COLO668 (cell line): ENCODE measurements at regions not wholly inside any gene's neighbourhood (a gene's known extent, or its start where the extent isn't known, plus 50 kb on each side); places are given as distances from the start of the nearest gene placed in this dataset.
A peak's percentile ranks its signal among the peaks of the same experiment; 100 is the strongest.

Experiments used
- DNase-seq: peaks from one replicate; lab custom pipeline; 2025; ENCODE audit not compliant: unreplicated experiment; lab: John Stamatoyannopoulos, UW

DNA sequence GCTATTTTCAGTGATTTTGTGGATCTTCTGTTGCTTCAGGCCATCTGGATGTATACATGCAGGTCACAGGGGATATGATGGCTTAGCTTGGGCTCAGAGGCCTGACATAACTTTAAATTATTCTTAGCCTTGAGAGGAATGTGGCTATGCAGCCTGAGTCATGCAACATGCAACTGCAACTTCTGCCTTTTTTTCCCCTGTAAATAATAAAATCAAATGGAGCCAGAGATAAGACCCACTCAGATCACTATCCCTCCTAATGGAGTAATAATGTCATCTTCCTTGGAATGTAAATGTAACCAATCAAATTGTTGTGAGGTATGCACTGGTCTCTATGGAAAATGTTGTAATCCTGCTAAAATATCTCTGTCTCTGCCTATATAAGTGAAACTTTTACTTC, 54.9 kb downstream of the MAGEB17 start:
- DNase-seq, result no peak

DNA sequence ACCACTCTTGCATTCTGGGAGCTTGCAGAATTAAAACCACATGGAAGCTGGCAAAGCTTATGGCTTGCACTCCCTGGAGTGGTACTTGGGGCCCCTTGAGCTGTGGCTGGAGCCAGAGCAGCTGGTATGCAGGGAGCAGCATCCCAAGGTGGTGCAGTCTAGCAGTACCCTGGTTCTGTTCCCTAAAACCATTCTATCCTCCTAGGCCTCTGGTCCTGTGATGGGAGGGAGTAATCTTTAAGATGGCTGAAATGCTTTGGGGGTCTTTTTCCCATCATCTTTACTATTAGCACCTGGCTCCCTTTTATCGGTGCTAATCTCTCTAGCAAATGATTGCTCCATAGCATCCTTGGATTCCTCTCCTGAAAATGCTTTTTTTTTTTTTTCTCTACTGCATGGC, 56.1 kb downstream of the MAGEB17 start:
- no peak for DNase-seq

DNA sequence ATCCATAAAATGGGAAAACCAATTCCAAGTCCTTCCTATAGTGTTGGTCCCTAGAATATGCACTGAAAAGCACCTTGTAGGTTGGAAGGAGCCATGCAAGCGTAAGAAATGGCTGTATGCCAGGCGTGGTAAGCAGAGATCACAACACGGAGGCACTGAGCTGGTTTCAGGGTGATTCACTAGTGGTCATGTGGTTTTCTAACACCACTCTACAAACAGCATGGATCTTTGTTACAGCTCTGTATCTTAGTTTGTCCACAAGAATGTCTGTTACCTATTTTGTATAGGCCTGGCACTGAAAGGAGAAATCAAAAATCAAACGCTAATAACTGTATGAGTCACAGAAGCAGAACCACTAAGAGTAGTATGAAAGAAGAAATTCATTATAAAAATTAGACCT, 71.9 kb downstream of the MAGEB17 start:
- no peak for DNase-seq

DNA sequence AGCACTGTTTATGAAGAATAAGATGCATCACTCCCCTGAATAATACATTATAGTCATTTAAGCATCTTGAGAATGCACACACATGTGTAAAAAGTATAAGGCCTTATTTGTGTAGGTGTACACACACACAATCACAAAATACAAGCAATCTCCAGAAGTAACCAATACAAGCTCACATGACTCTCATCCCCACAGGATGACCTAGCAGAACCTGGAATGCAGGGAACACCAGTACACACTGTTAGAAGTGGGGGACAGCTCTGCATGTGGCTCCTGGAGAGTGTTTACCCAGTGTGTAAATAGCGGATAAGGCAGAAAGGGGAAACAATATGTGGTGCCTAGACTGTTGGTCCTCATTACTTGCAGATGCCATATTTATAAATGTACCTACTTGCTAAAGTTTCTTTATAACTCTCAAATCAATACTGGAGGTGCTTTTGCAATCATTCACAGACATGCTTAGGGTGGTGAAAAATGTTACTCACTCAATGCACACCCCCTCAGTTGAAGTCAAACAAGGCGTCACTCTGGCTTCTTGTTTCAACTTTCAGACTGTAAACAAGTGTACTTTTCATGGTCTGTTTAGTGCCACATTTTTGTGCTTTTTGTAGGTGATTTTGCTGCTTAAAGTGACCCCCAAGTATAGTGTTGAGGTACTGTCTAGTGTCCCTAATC, 73.1 kb downstream of the MAGEB17 start:
- no peak for DNase-seq

DNA sequence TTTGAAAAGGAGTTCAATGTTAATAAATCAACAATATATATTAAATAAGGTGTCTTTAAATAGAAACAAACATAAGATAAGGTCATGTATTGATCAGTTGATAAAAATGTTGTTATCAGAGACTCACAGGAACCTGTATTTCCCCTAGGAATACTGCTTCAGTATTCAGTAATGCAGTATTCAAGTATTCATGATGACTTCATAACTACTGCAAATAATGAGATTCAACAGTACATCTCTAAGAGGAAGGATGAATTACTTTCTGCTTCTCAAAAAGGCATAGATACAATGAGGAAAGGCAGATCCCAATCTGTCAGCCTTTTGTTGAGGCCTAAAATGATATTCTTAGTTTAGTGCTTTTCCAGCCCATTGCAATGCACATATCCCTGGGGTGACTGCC, 73.7 kb downstream of the MAGEB17 start:
- DNase-seq, result no peak

DNA sequence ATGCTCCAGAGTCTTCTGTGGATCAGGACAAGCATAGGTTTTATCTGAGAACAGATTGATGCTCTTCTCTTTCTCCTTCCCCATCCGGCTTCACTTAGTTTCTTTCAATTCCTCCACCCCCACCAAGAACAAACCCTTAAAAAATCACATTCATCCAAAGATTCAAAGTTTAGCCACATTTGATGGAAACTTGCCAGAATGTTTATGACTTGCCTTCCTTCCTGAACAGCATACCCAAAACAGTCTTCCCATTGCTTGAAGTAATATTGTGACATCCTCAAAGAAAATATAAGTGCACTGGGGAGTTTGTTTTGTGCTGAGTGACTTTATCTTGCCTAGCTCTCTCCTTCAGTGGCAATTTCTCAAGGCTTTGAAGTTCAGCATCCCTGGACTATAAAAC, 83.0 kb downstream of the MAGEB17 start:
- no peak for DNase-seq

DNA sequence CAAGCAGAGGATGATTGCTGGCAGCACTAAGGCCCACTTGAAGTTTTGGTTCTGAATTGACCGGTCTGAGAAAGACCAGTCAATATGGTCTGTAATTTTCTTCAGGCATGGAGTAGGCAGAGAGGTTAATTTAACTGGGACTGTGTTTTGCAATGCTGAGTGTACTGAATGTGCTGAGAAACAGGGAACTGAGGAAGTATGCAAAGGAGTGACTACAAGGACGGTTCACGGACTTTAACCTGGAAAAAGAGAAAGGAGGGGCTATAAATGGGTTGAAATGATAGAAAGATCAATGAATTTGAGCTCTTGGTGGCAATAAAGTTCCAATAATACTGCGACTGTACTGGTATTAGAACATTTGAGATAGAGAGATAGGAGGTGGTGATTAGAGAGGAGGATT, 84.5 kb downstream of the MAGEB17 start:
- no peak for DNase-seq

DNA sequence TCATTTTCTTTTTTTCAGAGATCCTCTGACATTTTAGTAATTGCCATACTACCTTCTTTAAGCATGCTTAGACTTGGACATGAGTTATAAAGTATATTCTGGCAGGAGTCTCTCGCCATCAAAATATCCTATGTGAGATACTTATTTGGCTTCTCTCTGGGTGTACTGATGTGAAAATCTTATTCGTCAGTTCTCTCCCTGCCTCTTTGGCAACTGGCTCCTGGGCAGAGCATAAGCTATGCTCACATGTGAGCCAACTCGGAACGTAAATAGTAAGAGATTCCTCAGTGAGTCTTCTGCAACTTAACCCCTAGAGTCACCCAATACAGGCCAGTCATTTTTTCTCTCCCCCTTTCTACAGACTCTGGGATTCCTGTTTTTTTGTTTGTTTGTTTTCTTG, 91.6 kb downstream of the MAGEB17 start:
- no peak for DNase-seq

DNA sequence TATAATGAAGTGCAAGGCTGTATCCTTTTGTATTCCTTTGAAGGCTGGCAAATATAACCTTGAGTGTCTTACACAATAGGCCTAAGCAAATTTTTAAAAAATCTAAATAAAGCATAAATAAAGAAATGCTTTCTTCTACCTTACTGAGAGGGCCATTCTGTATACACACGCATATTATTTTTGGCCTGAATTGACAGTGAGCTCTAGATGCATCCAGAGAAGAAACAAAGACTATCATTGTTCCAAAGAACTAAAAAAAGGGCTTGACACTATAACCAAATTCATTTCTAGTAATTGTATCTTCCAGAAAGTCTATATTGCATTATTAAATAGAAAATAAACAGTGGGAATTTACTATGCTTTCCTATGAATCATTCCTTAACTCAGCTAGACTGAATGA, 100.2 kb downstream of the MAGEB17 start:
- DNase-seq, result no peak

DNA sequence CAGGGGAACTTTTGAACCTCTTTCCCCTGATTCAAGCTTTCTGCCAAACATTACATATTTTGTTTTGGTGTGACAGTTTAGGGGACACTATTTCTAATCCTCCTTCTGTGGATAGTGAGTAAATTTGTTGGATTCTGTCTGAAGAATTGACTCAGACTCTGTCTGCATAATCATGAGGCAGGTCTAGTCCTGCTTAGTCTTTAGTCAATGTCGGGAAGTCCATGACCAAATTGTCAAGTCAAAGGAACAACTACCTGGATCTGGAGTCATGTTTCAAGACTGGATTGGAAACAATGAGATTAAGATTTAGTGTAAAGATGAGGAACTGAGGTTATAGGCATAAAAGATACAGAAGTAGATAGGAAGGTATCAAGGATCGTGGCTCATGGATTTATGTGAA, 100.9 kb downstream of the MAGEB17 start:
- DNase-seq, result no peak

DNA sequence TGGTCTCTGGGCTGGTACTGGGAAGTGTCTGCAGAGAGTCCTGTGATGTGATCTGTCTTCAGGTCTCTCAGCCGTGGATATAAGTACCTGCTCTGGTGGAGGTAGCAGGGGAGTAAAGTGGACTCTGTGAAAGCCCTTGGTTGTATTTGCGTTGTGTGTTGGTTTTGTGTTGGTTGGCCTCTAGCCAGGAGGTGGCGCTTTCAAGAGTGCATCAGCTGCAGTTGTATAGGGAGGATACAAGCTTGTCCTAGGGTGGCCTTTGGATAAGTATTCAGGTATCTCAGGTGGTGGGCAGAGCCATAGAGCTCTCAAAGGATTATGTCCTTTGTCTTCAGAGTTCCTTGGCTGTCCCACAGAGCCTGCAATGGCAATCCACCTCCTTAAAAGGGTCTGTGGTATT, 111.6 kb downstream of the MAGEB17 start:
- DNase-seq, result peak; percentile 11

DNA sequence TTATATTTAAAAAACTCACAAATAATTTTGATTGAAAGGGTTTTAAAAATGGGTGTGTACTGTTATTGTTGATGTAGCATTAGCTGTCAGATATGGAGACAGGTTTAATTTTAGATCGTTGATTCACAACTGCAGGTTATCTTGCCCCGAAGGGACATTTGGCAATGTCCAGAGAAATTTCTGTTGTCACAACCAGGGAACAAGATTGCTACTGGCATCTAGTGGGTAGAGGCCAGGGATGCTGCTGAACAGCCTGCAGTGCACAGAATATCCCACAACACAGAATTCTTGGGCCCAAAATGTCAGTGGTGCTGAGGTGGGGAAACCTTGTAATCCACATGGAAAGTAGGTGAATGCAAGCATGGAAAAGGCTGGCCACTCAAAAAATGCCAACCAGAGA, 114.9 kb downstream of the MAGEB17 start:
- no peak for DNase-seq

DNA sequence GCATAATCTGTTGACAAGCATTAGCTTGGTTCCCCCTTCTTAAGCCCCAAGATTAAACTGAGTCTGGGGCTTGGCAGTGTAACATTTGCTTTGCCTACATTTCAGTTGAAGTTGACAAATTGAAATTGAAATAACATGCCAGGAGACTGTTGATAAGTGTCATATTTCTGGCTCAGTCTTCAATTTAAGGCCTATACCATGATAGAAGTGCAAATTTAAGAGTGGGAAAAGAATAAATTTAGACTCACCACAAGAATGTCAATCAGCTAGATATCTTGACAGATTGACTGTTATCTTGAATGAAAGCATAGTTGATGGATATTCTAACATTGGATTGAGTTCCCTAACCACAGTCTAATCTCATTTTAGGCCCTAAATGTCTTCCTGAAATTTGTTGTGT, 117.6 kb downstream of the MAGEB17 start:
- DNase-seq, result no peak

DNA sequence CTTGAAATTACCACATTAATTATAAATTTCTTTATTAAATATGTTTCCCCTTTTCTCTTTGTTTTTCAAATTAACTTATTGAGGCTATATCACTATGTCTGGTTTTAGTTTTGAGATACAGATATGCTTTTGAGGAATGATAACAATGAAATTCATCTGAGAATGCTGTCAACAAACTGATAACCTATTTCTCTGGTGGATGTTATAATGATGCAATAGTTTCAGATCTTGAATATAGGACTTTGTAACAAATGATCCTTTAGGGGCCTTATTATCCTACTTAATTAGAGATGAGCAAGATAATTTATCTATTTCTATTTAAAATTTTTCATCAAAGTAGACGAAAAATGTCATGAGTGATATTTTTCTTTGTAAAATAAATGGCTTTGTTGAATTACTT, 123.7 kb downstream of the MAGEB17 start:
- no peak for DNase-seq

DNA sequence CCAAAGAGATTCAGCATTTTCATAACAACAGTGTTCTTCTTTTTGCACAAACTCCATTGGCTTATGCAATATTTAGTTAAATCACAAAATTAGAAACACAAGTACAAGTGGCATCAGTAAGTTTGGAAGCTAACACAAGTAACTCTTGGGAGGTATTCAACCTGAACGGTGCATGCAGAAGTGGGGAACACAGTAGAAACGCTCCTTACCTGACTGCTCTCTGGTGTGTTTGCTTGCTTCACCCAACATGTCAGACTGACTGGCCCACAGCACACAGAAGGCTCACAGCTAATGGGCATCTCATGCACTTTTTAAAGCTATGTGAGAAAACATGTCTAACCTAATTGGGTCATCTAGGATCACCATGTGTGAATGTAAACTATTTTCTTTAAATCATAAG, 133.6 kb downstream of the MAGEB17 start:
- no peak for DNase-seq

DNA sequence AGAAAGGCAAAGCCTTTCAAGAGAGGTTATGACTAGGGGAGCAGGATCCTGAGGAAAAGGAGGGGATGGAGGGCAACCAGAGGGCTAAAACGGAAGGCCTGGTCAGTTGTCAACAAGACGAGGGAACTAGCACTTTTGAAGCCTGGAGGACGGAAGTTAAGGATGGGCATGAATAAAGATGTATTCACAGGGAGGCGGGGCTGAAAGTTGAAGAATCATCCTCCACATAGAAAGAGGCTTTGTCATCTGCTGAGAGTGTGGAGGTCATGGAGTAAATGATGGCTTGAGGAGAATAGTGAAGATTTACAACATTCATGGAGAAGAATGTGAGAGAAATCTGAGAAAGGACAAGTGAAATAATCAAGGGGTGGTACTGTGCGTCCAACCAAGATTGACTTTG, 137.5 kb downstream of the MAGEB17 start:
- DNase-seq, result no peak

DNA sequence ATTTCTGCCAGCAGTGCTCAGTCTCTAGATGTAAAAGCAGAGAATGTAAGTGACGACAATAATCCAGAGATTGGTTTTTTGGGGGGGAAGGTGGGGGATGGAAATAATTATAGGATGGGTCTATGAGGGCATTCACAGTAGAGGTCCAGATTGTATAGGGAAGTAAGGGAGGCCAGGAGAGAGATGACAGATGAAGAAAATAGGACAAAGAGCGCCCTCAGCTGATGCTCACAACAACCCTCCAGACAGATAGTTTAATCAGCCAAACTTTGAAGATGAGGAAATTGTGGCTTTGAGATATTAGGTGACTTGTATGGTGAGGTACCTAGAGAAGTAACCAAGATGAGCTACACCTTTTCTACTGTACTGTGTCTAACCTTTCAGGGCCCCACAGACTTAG, 137.9 kb downstream of the MAGEB17 start:
- no peak for DNase-seq

DNA sequence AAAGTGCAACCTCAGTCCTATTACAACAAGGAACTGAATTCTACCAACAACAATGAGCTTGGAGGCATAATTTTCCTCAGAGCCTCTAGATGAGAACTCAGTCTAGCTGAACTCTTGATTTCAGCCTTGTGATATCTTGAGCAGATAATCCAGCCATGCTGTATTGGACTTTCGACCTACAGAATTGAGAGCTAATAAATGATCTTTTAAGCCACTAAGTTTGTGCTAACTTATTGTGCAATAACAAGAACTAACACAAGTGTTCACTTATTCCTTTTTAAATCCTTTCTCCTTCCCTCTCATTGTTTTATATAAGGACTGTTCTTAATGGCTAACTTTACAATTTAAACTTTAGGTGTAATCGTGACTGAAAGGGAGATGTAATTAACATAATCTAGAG, 140.7 kb downstream of the MAGEB17 start:
- no peak for DNase-seq

DNA sequence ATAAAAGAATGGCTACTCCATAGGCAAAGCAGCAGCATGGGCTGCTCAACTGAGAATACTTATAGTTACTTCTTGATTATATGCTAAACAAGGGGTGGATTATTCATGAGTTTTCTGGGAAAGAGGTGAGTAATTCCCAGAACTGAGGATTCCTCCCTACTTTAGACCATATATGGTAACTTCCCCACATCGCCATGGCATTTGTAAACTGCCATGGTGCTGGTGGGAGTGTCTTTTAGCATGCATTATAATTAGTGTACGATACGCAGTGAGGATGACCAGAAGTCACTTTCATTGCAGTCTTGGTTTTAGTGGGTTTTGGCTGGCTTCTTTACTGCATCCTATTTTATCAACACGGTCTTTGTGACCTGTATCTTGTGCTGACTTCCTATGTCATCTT, 141.5 kb downstream of the MAGEB17 start:
- no peak for DNase-seq

DNA sequence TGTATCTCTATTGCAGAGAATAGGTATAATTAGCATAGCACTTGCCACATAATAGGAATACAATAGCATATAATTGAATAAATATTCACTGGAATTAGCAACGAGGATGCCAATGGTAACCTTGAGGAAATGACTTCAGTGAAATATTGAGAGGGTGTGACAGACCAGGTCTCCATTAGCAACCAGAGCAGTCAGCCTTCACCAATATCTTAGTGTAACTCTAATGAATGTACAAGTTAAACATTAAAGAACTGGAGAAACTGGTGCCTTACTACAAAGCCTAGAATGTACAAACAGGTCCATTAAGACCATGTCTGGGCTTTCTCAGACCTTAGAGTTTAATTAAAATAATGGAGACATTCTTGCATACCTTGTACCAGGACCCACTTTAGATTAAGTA, 143.0 kb downstream of the MAGEB17 start:
- DNase-seq, result no peak

DNA sequence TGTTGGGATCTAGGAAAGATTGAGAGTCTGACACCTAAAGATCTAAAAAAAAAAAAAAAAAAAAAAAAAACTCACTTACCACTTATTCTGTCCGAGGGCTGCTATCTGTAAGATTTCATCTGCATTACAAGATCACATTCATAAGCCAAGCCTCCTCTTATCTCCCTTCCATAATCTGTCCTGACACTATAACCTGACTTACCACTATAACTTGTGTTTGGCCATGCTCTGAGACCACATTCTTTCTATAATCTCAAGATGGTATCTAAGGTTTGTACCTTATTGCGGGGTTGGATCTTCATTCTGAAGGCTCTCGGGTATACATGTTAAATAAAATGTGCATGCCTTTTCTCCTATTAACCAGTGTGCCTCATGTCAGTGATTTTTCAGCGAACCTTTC, 144.4 kb downstream of the MAGEB17 start:
- DNase-seq, result no peak

DNA sequence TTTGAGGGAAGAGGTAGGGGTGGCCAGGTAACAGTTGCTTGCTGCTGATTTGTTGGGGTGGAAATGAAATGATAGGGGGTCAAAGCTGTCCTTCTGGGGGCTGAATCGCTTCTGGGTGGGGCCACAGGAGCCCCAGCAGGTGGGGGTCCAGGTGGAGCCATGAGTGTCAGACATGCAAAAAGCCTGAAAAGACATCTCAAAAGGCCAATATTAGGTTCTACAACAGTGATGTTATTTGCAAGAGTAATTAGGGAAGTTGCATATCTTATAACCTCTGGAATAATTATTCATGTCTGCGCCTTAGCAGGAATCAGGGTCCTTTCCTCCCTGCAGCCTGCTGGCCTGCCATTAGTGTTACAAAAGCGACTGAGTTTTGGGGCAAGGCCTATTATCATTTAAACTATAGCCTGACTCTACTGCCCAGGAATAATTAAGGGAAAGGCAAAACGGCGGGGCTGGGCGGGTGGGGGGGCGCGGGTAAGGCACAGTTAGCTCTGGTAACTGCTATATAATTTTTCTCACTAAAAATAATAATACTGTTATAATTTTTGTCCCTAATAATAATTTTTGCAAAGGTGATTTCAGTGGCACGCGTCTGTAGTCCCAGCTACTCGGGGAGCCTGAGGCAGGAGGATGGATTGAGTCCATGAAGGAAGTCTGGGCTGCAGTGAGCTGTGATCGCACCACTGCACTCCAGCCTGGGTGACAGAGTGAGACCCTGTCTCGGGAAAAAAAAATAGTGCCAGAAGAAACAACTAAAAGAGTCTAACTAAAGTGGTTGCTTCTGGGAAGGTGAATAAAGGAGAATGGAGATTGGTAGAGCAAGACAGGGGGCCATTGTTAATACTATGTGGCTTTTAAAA, 145.7 kb downstream of the MAGEB17 start:
- no peak for DNase-seq

DNA sequence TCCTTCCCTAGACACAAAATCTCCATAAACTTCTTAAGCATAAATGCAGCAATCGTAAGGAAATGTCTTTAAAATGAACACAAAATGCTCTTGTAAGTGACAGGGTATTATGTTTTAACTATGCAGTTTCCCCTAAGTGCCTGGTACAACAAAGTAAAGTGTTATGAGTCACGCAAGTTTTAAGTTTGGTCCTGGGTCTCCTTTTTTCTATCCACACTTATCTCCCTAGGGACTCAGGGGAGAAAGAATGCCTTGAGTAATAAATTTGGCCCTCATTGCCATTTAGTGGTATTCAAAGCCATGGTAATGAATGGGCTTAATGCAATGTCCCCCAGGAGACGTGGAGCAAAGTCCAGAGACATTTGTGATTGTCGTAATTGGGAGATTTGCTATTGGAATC, 149.1 kb downstream of the MAGEB17 start:
- no peak for DNase-seq
